ENCODE measurements at regions not wholly inside any gene's neighbourhood (a gene's known extent, or its start where the extent isn't known, plus 50 kb on each side); places are given as distances from the start of the nearest gene placed in this dataset.
"Not testable (repeated sequence)": the region's sequence is repeated elsewhere in the genome, so short reads cannot be mapped to it uniquely, and the experiment has no call there.

GRCh38 chr5:42242210-42242609 is 181.0 kb upstream of the GHR start:
- H3K27me3 ChIP-seq (ENCODE audit: control insufficient read depth, insufficient read depth, low read length), result no peaks in the 10 kb centered on the region
- no peaks in the 10 kb centered on the region for H3K36me3 ChIP-seq (replicated peaks; ENCODE audit: control insufficient read depth, insufficient read depth, low read length)
- no peak for DNase-seq
- H3K4me3 ChIP-seq (ENCODE audit: insufficient read depth, low read depth, low read length), result no peak overlapping the region

GRCh38 chr5:42242881-42243485 is 180.3 kb upstream of the GHR start:
- H3K4me3 ChIP-seq (ENCODE audit: insufficient read depth, low read depth, low read length), result no peak overlapping the region
- no peaks in the 10 kb centered on the region for H3K27me3 ChIP-seq (ENCODE audit: control insufficient read depth, insufficient read depth, low read length)
- H3K36me3 ChIP-seq (replicated peaks; ENCODE audit: control insufficient read depth, insufficient read depth, low read length), result no peaks in the 10 kb centered on the region
- no peak for DNase-seq

- Histone ChIP-seq H3K27me3 (ENCODE audit: control insufficient read depth, insufficient read depth, low read length) (no peaks in the 10 kb centered on the region), H3K4me3 (ENCODE audit: insufficient read depth, low read depth, low read length) (no peak overlapping the region), H3K36me3 (replicated peaks; ENCODE audit: control insufficient read depth, insufficient read depth, low read length) (no peaks in the 10 kb centered on the region)
- DNase-seq, result no peak
These were observed 170.9 kb upstream of the GHR start for GRCh38 chr5:42252306-42252705.

- not testable (repeated sequence) for H3K4me3 ChIP-seq (ENCODE audit: insufficient read depth, low read depth, low read length); H3K36me3 ChIP-seq (replicated peaks; ENCODE audit: control insufficient read depth, insufficient read depth, low read length); H3K27me3 ChIP-seq (ENCODE audit: control insufficient read depth, insufficient read depth, low read length); DNase-seq
These were observed 163.3 kb upstream of the GHR start for GRCh38 chr5:42259914-42260313.

GRCh38 chr5:42267091-42267490 is 156.1 kb upstream of the GHR start:
- H3K36me3 ChIP-seq (replicated peaks; ENCODE audit: control insufficient read depth, insufficient read depth, low read length), result no peaks in the 10 kb centered on the region
- no peak overlapping the region for H3K4me3 ChIP-seq (ENCODE audit: insufficient read depth, low read depth, low read length)
- DNase-seq, result no peak
- no peaks in the 10 kb centered on the region for H3K27me3 ChIP-seq (ENCODE audit: control insufficient read depth, insufficient read depth, low read length)

- not testable (repeated sequence) for H3K4me3 ChIP-seq (ENCODE audit: insufficient read depth, low read depth, low read length); DNase-seq; H3K36me3 ChIP-seq (replicated peaks; ENCODE audit: control insufficient read depth, insufficient read depth, low read length); H3K27me3 ChIP-seq (ENCODE audit: control insufficient read depth, insufficient read depth, low read length)
These were observed 155.1 kb upstream of the GHR start for GRCh38 chr5:42268170-42268569.

GRCh38 chr5:42268630-42269029 is 154.6 kb upstream of the GHR start:
- Histone ChIP-seq H3K4me3 (ENCODE audit: insufficient read depth, low read depth, low read length) (no peak overlapping the region), H3K36me3 (replicated peaks; ENCODE audit: control insufficient read depth, insufficient read depth, low read length) (no peaks in the 10 kb centered on the region), H3K27me3 (ENCODE audit: control insufficient read depth, insufficient read depth, low read length) (no peaks in the 10 kb centered on the region)
- DNase-seq, result no peak

- no peak overlapping the region for H3K4me3 ChIP-seq (ENCODE audit: insufficient read depth, low read depth, low read length)
- no peaks in the 10 kb centered on the region for H3K27me3 ChIP-seq (ENCODE audit: control insufficient read depth, insufficient read depth, low read length)
- no peak for DNase-seq
- no peaks in the 10 kb centered on the region for H3K36me3 ChIP-seq (replicated peaks; ENCODE audit: control insufficient read depth, insufficient read depth, low read length)
These were observed 152.5 kb upstream of the GHR start for GRCh38 chr5:42270771-42271170.

GRCh38 chr5:42274913-42275312 is 148.3 kb upstream of the GHR start:
- no peak for DNase-seq
- H3K4me3 ChIP-seq (ENCODE audit: insufficient read depth, low read depth, low read length), result no peak overlapping the region
- no peaks in the 10 kb centered on the region for H3K36me3 ChIP-seq (replicated peaks; ENCODE audit: control insufficient read depth, insufficient read depth, low read length)
- H3K27me3 ChIP-seq (ENCODE audit: control insufficient read depth, insufficient read depth, low read length), result no peaks in the 10 kb centered on the region

GRCh38 chr5:42277293-42277692 is 145.9 kb upstream of the GHR start:
- H3K27me3 ChIP-seq (ENCODE audit: control insufficient read depth, insufficient read depth, low read length), result no peaks in the 10 kb centered on the region
- DNase-seq, result no peak
- H3K4me3 ChIP-seq (ENCODE audit: insufficient read depth, low read depth, low read length), result no peak overlapping the region
- no peaks in the 10 kb centered on the region for H3K36me3 ChIP-seq (replicated peaks; ENCODE audit: control insufficient read depth, insufficient read depth, low read length)

- Histone ChIP-seq H3K4me3 (ENCODE audit: insufficient read depth, low read depth, low read length) (no peak overlapping the region), H3K36me3 (replicated peaks; ENCODE audit: control insufficient read depth, insufficient read depth, low read length) (no peaks in the 10 kb centered on the region), H3K27me3 (ENCODE audit: control insufficient read depth, insufficient read depth, low read length) (no peaks in the 10 kb centered on the region)
- no peak for DNase-seq
These were observed 138.7 kb upstream of the GHR start for GRCh38 chr5:42284584-42284983.

GRCh38 chr5:42285230-42285629 is 138.0 kb upstream of the GHR start:
- Histone ChIP-seq H3K27me3 (ENCODE audit: control insufficient read depth, insufficient read depth, low read length) (no peaks in the 10 kb centered on the region), H3K36me3 (replicated peaks; ENCODE audit: control insufficient read depth, insufficient read depth, low read length) (no peaks in the 10 kb centered on the region), H3K4me3 (ENCODE audit: insufficient read depth, low read depth, low read length) (no peak overlapping the region)
- DNase-seq, result no peak

- no peak overlapping the region for H3K4me3 ChIP-seq (ENCODE audit: insufficient read depth, low read depth, low read length)
- no peaks in the 10 kb centered on the region for H3K36me3 ChIP-seq (replicated peaks; ENCODE audit: control insufficient read depth, insufficient read depth, low read length)
- H3K27me3 ChIP-seq (ENCODE audit: control insufficient read depth, insufficient read depth, low read length), result no peaks in the 10 kb centered on the region
- DNase-seq, result no peak
These were observed 122.7 kb upstream of the GHR start for GRCh38 chr5:42300496-42300895.

GRCh38 chr5:42301349-42301748 is 121.9 kb upstream of the GHR start:
- Histone ChIP-seq H3K27me3 (ENCODE audit: control insufficient read depth, insufficient read depth, low read length) (no peaks in the 10 kb centered on the region), H3K36me3 (replicated peaks; ENCODE audit: control insufficient read depth, insufficient read depth, low read length) (no peaks in the 10 kb centered on the region)
- DNase-seq, result no peak

GRCh38 chr5:42302186-42302585 is 121.1 kb upstream of the GHR start:
- no peaks in the 10 kb centered on the region for H3K36me3 ChIP-seq (replicated peaks; ENCODE audit: control insufficient read depth, insufficient read depth, low read length)
- no peak overlapping the region for H3K4me3 ChIP-seq (ENCODE audit: insufficient read depth, low read depth, low read length)
- H3K27me3 ChIP-seq (ENCODE audit: control insufficient read depth, insufficient read depth, low read length), result no peaks in the 10 kb centered on the region
- DNase-seq, result no peak

More at GRCh38 chr5:42301349-42301748, 121.9 kb upstream of the GHR start:
- H3K4me3 ChIP-seq (ENCODE audit: insufficient read depth, low read depth, low read length), result no peak overlapping the region

GRCh38 chr5:42306287-42306686 is 117.0 kb upstream of the GHR start:
- no peak overlapping the region for H3K4me3 ChIP-seq (ENCODE audit: insufficient read depth, low read depth, low read length)
- H3K27me3 ChIP-seq (ENCODE audit: control insufficient read depth, insufficient read depth, low read length), result no peaks in the 10 kb centered on the region
- H3K36me3 ChIP-seq (replicated peaks; ENCODE audit: control insufficient read depth, insufficient read depth, low read length), result no peaks in the 10 kb centered on the region
- no peak for DNase-seq
